Neural cell (in vitro differentiated cells): ENCODE measurements at regions not wholly inside any gene's neighbourhood (a gene's known extent, or its start where the extent isn't known, plus 50 kb on each side); places are given as distances from the start of the nearest gene placed in this dataset.

ENCODE experiments used
- H2AFZ ChIP-seq: fragments of 200-600, 300-800 bp; sonication (generic), shearing (Covaris generic); 2 replicates; pipeline ENCODE4 v1.6.0; 2014; ENCODE audit warnings: low read depth, mild to moderate bottlenecking, antibody characterized with exemption, low read length, moderate library complexity
- H3F3A ChIP-seq: fragments of 200-600 bp; shearing (Covaris generic); 2 replicates; pipeline ENCODE4 v1.6.1; 2016; ENCODE audit warnings: mild to moderate bottlenecking, moderate library complexity, mixed read lengths, antibody characterized with exemption, low read length; ENCODE audit not compliant: insufficient read depth, poor library complexity, severe bottlenecking
- H3K27ac ChIP-seq: fragments of 200-600, 300-800 bp; sonication (generic), shearing (Covaris generic); 2 replicates; pipeline ENCODE4 v1.5.1; 2014; ENCODE audit warnings: mild to moderate bottlenecking, low read length, moderate library complexity
- H3K27me3 ChIP-seq: fragments of 300-800, 200-600 bp; sonication (generic), shearing (Covaris generic); 2 replicates; pipeline ENCODE4 v1.6.0; 2014; ENCODE audit warnings: mild to moderate bottlenecking, low read depth, low read length, moderate library complexity; ENCODE audit not compliant: insufficient read depth
- H3K36me3 ChIP-seq: fragments of 300-800, 200-600 bp; sonication (generic), shearing (Covaris generic); 2 replicates; pipeline ENCODE4 v1.5.1; 2014; ENCODE audit warnings: mild to moderate bottlenecking, antibody characterized with exemption, low read length, moderate library complexity; ENCODE audit not compliant: insufficient read depth
- H3K4me2 ChIP-seq: fragments of 300-800, 200-600 bp; sonication (generic), shearing (Covaris generic); 2 replicates; pipeline ENCODE4 v1.6.0; 2014; ENCODE audit warnings: mild to moderate bottlenecking, low read length
- H3K4me3 ChIP-seq: fragments of 300-800, 200-600 bp; sonication (generic), shearing (Covaris generic); 2 replicates; pipeline ENCODE4 v1.5.1; 2014; ENCODE audit warnings: mild to moderate bottlenecking, low read length, moderate library complexity
- H3K79me2 ChIP-seq: fragments of 200-600 bp; shearing (Covaris generic); replicated peaks from 2 replicates; pipeline ENCODE4 v1.6.0; 2014; ENCODE audit warnings: mild to moderate bottlenecking, low read length, moderate library complexity; ENCODE audit not compliant: insufficient read depth
- H3K9ac ChIP-seq: fragments of 300-800, 200-600 bp; sonication (generic), shearing (Covaris generic); 2 replicates; pipeline ENCODE4 v1.6.1; 2016; ENCODE audit warnings: mild to moderate bottlenecking, low read length, mixed read lengths
- H3K9me2 ChIP-seq: fragments of 200-600 bp; shearing (Covaris generic); 2 replicates; pipeline ENCODE4 v1.6.1; 2016; ENCODE audit warnings: mild to moderate bottlenecking, low read length, mixed read lengths; ENCODE audit not compliant: insufficient read depth
- H3K9me3 ChIP-seq: fragments of 200-600, 300-800 bp; sonication (generic), shearing (Covaris generic); 2 replicates; pipeline ENCODE4 v1.6.1; 2016; ENCODE audit warnings: mild to moderate bottlenecking, mixed run types, low read length, moderate library complexity, mixed read lengths
- H4K20me1 ChIP-seq: fragments of 200-600 bp; shearing (Covaris generic); 2 replicates; pipeline ENCODE4 v1.6.1; 2016; ENCODE audit warnings: mild to moderate bottlenecking, mixed run types; ENCODE audit not compliant: insufficient read depth
- EP300 ChIP-seq: fragments of 450-650 bp; conservative IDR thresholded peaks from 2 replicates; pipeline ENCODE4 v1.6.1; 2014; ENCODE audit warnings: antibody characterized with exemption, mild to moderate bottlenecking, moderate library complexity; ENCODE audit not compliant: poor library complexity, severe bottlenecking
- EZH2 ChIP-seq: fragments of 200-600, 300-800 bp; shearing (Covaris generic), sonication (generic); IDR thresholded peaks from 2 replicates; pipeline ENCODE4 v1.6.1; 2014; ENCODE audit warnings: antibody characterized with exemption, low read length, borderline replicate concordance, mild to moderate bottlenecking; ENCODE audit not compliant: insufficient read depth, poor library complexity, severe bottlenecking
- MXI1 ChIP-seq: fragments of 450-650 bp; conservative IDR thresholded peaks from 2 replicates; pipeline ENCODE4 v1.6.1; 2014; ENCODE audit warnings: antibody characterized with exemption, mild to moderate bottlenecking; ENCODE audit not compliant: poor library complexity, severe bottlenecking
- POLR2AphosphoS5 ChIP-seq: IDR thresholded peaks from 2 replicates; pipeline ENCODE4 v1.6.1; 2012
- RAD21 ChIP-seq: fragments of 450-650 bp; conservative IDR thresholded peaks from 2 replicates; pipeline ENCODE4 v1.6.1; 2014; ENCODE audit warnings: antibody characterized with exemption, mild to moderate bottlenecking, moderate library complexity
- SMC3 ChIP-seq: fragments of 450-650 bp; conservative IDR thresholded peaks from 2 replicates; pipeline ENCODE4 v1.6.1; 2014; ENCODE audit warnings: antibody characterized with exemption, mild to moderate bottlenecking, moderate library complexity; ENCODE audit not compliant: poor library complexity
- TAF1 ChIP-seq: IDR thresholded peaks from 2 replicates; pipeline ENCODE4 v1.6.1; 2012; ENCODE audit warnings: low read depth
- TF ChIP-seq, protein P1 (sequence below): fragments of 450-650 bp; IDR thresholded peaks from 2 replicates; pipeline ENCODE4 v1.5.1; 2014; ENCODE audit warnings: antibody characterized with exemption, mild to moderate bottlenecking, moderate library complexity; ENCODE audit not compliant: poor library complexity, severe bottlenecking
- TF ChIP-seq, protein P2 (sequence below): IDR thresholded peaks from 2 replicates; pipeline ENCODE4 v1.6.1; 2012; ENCODE audit warnings: borderline replicate concordance

DNA sequence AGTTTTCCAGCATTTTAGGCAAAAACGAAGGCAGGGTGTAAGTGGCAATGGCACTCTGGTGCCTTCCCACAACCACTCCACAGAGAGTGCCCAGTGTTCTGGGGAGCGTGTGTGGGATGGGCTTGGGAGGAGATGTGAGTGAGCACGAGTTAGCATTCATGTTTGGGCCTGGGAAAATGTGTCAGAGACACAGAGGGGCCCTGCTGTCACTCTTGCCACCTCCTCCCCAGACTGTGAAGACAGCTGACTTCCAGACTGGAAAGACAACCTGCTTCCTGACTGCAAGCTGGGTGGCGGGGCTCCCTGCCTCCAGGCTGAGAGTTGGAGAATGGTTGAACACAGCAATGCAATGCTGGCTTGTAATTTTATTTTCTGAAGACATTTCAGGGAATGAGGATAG is 454.5 kb upstream of the ZMIZ1 start:
- H3K9ac ChIP-seq, result no peak overlapping the region
- H3K9me2 ChIP-seq, result no peaks in the 10 kb centered on the region
- H3K36me3 ChIP-seq, result no peaks in the 10 kb centered on the region
- no peak for TF ChIP-seq RAD21
- no peak for TF ChIP-seq TAF1
- no peak for TF ChIP-seq EZH2
- no peak for TF ChIP-seq EP300
- TF ChIP-seq POLR2AphosphoS5, result no peak
- TF ChIP-seq, protein P1, sequence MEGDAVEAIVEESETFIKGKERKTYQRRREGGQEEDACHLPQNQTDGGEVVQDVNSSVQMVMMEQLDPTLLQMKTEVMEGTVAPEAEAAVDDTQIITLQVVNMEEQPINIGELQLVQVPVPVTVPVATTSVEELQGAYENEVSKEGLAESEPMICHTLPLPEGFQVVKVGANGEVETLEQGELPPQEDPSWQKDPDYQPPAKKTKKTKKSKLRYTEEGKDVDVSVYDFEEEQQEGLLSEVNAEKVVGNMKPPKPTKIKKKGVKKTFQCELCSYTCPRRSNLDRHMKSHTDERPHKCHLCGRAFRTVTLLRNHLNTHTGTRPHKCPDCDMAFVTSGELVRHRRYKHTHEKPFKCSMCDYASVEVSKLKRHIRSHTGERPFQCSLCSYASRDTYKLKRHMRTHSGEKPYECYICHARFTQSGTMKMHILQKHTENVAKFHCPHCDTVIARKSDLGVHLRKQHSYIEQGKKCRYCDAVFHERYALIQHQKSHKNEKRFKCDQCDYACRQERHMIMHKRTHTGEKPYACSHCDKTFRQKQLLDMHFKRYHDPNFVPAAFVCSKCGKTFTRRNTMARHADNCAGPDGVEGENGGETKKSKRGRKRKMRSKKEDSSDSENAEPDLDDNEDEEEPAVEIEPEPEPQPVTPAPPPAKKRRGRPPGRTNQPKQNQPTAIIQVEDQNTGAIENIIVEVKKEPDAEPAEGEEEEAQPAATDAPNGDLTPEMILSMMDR, result no peak
- TF ChIP-seq SMC3, result no peak
- TF ChIP-seq, protein P2, sequence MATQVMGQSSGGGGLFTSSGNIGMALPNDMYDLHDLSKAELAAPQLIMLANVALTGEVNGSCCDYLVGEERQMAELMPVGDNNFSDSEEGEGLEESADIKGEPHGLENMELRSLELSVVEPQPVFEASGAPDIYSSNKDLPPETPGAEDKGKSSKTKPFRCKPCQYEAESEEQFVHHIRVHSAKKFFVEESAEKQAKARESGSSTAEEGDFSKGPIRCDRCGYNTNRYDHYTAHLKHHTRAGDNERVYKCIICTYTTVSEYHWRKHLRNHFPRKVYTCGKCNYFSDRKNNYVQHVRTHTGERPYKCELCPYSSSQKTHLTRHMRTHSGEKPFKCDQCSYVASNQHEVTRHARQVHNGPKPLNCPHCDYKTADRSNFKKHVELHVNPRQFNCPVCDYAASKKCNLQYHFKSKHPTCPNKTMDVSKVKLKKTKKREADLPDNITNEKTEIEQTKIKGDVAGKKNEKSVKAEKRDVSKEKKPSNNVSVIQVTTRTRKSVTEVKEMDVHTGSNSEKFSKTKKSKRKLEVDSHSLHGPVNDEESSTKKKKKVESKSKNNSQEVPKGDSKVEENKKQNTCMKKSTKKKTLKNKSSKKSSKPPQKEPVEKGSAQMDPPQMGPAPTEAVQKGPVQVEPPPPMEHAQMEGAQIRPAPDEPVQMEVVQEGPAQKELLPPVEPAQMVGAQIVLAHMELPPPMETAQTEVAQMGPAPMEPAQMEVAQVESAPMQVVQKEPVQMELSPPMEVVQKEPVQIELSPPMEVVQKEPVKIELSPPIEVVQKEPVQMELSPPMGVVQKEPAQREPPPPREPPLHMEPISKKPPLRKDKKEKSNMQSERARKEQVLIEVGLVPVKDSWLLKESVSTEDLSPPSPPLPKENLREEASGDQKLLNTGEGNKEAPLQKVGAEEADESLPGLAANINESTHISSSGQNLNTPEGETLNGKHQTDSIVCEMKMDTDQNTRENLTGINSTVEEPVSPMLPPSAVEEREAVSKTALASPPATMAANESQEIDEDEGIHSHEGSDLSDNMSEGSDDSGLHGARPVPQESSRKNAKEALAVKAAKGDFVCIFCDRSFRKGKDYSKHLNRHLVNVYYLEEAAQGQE, result no peak
- no peak for TF ChIP-seq MXI1
- H4K20me1 ChIP-seq, result no peaks in the 10 kb centered on the region
- no peak overlapping the region for H3K4me2 ChIP-seq
- no peaks in the 10 kb centered on the region for H3K79me2 ChIP-seq
- H3K27me3 ChIP-seq, result no peaks in the 10 kb centered on the region
- H3K4me3 ChIP-seq, result no peak overlapping the region
- H2AFZ ChIP-seq, result no peak overlapping the region
- H3K9me3 ChIP-seq, result no peaks in the 10 kb centered on the region
- H3K27ac ChIP-seq, result no peak overlapping the region
- no peaks in the 10 kb centered on the region for H3F3A ChIP-seq

DNA sequence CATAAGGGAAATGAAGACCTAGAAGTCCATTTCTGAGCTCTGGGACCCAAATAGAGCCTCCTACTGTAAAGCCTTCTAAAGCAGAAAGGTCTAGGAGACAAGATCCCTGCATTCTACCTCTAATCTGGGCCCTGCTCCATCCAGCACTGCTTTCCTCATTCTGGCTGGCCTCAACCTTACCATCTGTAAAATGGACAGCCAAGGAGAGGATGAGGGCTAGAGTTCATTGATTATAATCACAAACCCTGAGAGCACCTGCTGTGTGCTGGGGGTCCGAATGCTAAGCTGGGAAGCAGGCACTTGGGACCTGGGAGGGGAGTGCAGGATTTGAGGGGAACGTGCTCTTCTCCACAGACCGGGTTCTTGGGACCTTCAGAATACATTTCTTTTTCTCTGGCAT is 454.0 kb upstream of the ZMIZ1 start:
- Histone ChIP-seq H2AFZ (no peak overlapping the region), H3K9me3 (no peaks in the 10 kb centered on the region), H3K4me2 (no peak overlapping the region), H3K9ac (no peak overlapping the region), H3F3A (no peaks in the 10 kb centered on the region), H3K27me3 (no peaks in the 10 kb centered on the region), H3K27ac (no peak overlapping the region), H3K9me2 (no peaks in the 10 kb centered on the region), H3K79me2 (no peaks in the 10 kb centered on the region), H3K36me3 (no peaks in the 10 kb centered on the region), H3K4me3 (no peak overlapping the region), H4K20me1 (no peaks in the 10 kb centered on the region)
- TF ChIP-seq, protein P2, result no peak
- TF ChIP-seq TAF1 (no peak), SMC3 (no peak), MXI1 (no peak), EP300 (no peak), EZH2 (no peak), POLR2AphosphoS5 (no peak), RAD21 (no peak)
- TF ChIP-seq, protein P1, result no peak
